HG03108 (cell line): ENCODE measurements at regions not wholly inside any gene's neighbourhood (a gene's known extent, or its start where the extent isn't known, plus 50 kb on each side); places are given as distances from the start of the nearest gene placed in this dataset.
"Not testable (repeated sequence)": the region's sequence is repeated elsewhere in the genome, so short reads cannot be mapped to it uniquely, and the experiment has no call there.

Experiments
- ATAC-seq: cut with Tn5 transposase; IDR thresholded peaks from one replicate; pipeline ENCODE4 v1.9.1; 2021; ENCODE audit warnings: moderate library complexity; ENCODE audit not compliant: unreplicated experiment

DNA sequence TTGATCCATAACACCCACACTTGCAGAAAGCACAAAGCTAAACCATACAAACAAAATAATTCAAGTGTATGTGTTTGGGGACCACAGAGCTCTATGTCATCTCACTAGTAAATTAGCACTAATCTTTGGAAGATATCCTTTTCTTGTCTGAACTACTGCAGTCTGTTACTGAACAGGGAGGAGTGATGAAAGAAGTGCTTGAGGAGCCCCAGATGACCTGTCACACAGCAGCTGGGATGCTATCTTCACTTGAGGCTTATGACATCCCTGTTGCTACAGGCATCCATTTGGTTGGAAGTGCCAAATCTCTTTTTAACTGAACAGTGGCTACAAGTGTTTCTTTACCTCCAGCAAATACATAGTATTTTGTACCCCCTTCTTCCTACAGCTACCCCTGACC, 386.3 kb upstream of the CHAC2 start:
- ATAC-seq, result no peak

DNA sequence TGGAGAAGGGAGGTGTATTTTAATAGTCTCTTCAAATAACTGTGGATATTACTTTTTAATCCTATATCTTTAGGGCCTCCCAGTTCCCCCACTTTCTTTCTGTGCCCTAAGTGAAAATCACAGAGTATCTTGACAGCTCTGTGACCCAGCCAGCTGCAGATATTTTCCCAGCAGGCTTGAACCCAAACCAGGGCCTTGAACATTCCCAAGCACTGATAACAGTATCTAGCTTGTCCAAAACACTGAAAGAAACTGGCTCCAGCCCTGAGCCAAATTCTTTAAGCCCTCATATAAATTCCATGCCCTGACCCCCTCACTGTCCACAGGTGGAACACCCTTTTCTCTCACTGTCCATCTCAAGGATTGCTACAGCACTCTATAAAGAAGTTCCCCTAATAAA, 388.1 kb upstream of the CHAC2 start:
- ATAC-seq, result no peak

DNA sequence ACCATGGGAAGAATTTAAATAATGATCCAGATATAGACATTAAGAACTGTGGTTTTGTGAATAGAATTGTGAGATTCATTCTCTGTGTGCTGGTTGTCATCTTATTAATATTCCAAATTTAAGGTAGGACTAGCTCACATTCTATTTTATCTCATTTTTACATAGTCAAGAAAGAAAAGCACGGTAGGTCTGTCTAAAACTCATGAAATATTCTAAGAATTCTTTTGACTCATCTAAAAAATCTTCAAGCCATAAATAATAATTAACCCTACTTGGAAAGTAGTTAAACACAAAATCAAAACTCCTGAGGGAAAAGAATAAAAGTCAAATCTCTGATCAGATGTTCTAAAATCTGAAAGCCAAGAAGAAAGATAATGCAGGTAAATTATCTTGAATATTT, 388.8 kb upstream of the CHAC2 start:
- no peak for ATAC-seq

DNA sequence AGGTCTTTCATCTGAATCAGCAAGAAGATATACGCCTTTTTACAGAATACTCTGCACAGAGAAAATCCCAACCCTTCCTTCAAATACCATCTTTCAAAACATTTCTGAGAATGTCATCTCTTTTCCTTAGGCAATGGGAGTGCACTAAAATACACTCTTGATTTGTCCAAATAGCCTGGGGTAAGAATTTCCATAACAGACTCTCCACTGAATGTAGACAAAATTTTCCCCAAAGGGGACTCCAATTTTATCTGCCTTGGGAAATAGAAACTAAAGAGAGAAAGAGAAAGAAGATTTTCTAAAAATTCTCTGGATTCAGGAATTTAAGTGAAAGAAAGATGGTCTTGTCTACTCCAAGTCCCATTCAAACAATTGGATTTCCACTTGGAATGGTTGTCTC, 394.5 kb upstream of the CHAC2 start:
- ATAC-seq, result no peak

DNA sequence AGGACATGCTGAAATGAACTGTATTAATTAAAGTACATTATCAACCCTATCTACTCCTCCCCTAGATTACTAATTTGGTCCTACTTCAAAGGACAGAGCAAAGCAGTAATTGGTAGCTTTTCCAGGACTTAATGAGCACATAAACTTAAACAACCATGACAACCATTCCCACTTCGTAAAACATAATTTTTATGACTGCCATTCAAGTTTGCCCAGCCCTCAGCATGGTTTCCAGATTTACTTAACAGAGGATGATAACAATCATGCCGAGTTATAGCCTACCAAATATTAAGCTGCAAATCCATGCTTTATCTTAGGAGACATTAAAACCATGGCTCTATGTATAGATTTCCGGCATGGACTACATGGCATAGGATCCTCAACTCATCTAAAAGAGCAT, 401.1 kb upstream of the CHAC2 start:
- no peak for ATAC-seq

DNA sequence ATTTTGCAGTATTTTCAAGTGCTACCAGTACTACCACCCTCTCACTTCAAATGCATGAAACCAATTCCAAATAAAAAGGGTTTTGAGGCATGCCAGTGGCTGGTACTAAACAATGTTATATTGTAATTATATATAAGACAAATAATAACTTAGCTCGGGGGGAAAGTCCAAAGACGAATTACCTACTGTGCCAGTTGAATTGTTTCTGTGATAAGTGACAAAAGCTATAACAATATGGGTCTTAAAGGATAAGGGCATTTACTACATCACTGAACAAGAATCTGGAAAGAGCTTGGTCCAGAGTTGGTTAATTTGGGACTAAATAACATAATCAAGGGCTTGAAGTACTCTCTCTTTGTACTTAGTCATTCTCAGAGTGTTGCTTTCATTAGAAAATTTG, 404.7 kb upstream of the CHAC2 start:
- ATAC-seq, result no peak

DNA sequence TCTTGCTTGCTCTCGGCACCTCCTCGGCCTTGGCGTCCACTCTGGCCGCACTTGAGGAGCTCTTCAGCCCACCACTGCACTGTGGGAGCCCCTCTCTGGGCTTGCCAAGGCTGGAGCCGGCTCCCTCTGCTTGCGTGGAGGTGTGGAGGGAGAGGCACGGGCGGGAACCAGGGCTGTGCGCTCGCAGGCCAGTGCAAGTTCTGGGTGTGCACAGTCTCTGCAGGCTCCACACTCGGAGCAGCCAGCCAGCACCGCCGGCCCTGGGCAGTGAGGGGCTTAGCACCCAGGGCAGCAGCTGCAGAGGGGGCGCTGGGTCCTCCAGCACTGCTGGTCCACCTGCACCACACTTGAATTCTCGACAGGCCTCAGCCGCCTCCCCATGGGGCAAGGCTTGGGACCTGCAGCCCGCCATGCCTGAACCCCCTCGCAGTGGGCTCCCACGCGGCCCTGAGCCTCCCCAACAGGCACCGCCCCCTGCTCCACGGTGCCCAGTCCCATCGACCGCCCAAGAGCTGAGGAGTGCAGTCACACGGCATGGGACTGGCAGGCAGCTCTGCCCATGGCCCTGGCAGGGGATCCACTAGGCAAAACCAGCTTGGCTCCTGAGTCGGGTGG, 411.2 kb upstream of the CHAC2 start:
- ATAC-seq, result no peak

DNA sequence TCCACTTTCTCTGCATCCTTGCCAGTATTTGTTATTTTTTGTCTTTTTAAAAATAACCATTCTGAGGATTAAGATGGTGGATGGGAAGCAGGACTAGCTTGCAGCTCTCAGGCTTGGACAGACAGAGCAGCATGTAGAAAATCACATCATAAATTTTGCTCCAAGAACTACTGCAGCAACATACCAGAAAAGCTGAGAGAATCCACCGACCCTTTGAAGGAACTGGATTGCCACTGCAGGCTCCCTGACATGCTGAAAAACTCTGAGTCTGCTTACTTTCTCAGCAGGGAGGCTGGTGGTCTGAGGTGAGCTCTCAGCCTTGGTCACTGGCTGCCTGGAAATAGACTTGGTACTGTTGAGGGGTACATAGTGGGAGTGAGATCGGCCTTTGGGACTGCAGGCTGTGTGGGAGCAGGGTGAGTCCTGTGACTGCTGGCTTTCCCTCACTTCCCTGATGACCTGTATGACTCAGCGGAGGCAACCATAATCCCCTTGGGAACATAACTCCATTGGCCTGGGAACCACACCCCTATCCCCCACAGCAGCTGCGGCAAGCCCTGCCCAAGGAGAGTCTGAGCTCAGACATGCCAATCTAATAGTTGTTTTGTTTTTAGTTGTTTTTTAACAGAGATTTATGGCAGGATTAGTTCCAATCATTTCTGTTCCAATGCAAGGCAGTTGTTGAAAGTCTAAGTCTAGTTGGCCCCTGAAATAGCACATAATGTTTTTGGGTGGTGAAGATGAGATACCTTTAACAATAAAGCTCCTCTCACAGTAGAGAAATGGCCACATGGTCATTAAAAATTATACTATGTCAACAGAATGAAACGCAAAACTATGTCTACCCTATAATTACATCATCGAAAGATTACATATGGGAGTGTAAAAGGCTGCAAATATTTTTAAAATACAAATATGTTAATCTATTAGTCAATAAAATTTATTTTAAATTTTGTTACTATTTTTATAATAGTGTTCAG, 414.2 kb upstream of the CHAC2 start:
- ATAC-seq, result no peak

DNA sequence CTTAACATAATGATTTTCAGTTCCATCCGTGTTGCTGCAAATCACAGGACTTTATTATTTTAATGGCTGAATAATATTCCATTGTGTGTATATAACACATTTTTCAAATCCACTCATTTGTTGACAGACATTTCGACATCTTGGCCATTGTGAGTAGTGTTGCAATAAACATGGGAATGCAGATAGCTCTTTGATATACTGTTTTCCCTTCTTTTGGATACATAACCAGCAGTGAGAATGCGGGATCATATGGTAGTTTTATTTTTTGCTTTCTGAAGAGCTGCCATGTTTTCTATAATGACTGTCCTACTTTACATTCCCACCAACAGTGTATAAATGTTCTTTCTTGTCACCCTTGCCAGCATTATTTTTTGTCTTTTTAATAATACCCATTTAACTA, 420.3 kb upstream of the CHAC2 start:
- ATAC-seq, result no peak

DNA sequence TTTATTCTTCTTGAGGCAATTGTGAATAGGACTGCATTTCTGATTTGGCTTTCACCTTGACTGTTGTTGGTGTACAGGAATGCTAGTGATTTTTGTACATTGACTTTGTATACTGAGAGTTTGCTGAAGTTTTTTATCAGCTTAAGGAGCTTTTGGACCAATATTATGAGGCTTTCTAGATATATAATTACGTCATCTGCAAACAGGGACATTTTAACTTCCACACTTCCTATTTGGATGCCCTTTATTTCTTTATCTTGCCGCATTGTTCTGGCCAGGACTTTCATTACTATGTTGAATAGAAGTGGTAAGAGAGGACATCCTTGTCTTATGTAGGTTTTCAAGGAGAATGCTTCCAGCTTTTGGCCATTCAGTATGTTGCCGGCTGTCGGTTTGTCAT, 425.4 kb upstream of the CHAC2 start:
- ATAC-seq, result no peak

DNA sequence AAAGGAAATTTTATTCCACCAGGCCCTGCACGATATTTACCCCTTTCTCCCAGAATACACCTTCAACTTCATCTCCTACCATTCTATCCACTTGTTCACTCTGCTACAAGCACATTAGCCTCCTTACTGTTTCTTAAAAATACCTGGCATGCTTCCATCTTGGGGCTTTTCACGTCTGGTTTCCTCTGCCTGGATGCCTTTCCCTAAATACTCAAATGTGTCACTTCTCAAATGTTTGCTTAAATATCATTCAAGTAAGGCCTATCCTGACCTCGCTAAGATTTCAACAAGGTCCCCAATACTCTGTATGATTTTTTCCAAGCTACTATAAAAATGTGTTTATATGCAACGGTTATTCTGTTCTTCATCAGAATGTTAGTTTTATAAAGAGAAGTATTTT, 433.0 kb upstream of the CHAC2 start:
- no peak for ATAC-seq

DNA sequence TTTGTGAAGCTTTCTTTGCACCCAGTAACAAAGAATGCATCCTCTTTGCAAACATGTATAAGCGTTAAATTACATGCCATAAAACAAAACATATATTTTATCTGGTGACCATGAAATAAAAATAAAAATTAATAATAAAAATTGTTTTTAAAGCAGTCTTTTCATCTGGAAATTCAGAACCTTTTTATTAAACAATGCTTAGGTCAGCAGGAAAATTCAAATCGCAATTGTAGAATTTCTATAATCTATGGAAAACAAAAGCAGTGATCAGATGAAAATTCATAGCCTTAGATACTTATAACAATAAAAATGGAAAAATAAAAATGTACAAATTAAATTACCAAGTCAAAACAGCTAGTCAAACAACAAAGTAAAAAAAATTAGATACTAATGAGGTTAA, 435.9 kb upstream of the CHAC2 start:
- no peak for ATAC-seq

DNA sequence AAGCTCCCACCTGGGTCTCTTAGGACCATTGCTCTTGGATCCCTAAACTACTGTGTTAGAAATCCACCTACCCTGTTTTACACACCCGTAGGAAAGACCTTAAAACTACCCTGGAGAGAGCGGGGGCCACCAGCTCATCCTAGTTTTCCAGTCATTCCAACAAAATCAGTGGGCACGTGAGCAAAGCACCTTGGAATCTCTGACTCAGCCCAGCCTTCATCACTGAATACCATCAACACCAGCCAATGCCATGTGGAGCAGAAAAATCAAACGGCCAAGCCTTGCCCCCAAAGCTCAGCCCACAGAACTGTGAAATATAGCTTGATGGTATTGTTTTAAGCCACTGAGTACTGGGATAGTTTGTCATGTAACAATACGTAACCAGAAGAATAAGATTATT, 449.7 kb upstream of the CHAC2 start:
- no peak for ATAC-seq

DNA sequence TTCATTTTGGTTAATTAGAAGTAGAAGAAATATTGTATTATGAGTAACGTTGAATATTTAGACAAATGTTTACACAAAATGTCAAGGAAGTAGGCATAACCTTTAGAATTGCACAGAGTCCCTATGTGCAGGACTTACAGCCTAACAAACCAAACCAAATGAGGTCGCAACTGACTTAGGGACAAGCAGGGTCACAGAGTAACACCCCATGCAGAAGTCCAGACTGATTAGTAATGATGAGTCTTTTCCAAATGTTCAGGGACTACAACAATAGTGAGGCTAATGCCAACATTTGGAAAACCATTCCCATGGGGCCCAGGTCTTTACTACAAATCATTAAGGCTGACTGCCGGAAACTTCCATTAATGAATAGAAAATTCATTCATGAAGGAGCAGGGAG, 452.5 kb upstream of the CHAC2 start:
- no peak for ATAC-seq

DNA sequence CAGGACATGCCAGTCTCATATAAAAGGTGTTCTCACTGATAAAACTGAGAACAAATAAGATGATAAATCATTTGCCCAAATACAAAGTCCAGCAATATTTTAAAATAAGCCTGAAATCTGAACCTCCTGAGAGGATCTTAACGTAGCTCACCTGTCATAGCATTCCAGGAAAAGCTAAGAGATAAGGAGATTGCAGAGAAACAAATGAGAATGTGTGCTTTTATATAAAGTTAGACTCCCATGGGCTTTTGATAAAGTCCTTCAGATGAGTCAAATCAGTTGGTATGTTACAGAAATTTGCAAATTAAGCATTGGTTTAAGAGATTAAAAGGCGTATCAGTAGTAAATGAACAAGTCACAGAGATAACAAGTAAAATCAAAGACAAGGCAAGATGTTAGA, 452.9 kb upstream of the CHAC2 start:
- no peak for ATAC-seq

DNA sequence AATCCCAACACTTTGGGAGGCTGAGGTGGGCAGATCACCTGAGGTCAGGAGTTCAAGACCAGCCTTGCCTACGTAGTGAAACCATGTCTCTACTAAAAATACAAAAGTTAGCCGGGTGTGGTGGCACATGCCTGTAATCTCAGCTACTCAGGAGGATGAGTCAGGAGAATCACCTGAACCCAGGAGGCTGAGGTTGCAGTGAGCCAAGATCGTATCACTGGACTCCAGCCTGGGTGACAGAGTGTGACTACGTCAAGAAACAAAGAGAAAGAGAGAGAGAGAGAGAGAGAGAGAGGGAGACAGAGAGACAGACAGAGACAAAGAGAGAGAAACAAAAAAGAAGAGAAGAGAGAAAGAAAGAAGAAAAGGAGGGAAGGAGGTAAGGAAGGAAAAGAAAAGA, 454.0 kb upstream of the CHAC2 start:
- not testable (repeated sequence) for ATAC-seq

DNA sequence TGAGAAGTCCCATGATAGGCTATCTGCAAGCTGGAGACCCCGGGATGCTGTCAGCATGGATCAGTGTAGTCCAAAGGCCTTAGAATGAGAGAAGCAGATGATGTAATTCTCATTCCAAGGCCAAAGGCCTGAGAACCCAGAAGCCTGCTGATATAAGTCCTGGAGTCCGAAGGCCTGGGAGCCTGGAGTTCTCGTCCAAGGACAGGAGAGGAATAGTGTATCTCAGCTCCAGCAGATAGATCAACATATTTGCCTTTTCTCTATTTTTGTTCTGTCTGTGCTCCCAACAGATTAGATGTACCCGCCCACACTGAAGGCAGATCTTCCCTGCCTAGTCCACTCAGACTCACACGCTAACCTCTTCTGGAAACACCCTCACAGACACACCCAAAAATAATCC, 454.9 kb upstream of the CHAC2 start:
- ATAC-seq, result no peak

DNA sequence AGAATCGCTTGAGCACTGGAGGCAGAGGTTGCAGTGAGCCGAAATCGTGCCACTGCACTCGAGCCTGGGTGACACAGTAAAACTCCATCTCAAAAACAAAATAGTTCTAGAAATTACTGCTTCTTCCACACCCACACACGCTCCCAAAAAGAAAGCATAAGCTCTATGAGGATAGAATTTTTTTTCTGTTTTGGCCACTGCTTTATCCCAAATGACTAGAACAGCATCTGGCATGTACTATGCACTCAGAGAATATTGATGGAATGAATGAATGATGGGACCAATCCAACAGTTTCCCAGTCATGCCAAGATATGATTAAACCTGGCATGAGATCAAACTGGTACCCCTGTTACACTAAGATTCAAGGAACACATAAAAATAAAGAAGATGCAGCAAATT, 455.4 kb upstream of the CHAC2 start:
- ATAC-seq, result no peak

DNA sequence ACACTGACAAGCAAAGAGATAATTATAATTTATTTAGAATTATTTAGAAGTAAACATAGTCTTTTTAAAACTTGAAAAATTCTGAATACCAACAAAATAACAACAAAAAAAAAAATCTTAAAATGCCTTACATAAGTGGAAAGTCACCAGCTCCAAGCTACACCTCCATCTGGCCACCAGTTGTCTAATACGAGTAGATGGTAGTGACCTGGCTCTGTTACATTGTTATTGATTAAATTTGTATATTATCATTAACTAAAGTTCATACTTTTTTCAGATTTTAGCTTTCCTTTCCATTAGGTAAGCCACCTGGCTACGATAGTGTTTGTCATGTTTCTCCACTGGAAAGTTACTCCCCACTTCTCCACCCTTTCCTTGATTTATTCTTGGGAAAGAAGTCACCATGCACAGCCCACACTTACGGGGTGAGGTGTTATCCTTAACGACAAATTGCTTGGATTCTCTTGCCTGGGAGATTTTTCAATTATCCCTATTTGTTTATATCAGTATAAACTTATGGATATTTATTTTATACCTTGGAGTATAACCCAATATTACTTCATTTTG, 464.5 kb upstream of the CHAC2 start:
- ATAC-seq, result no peak

DNA sequence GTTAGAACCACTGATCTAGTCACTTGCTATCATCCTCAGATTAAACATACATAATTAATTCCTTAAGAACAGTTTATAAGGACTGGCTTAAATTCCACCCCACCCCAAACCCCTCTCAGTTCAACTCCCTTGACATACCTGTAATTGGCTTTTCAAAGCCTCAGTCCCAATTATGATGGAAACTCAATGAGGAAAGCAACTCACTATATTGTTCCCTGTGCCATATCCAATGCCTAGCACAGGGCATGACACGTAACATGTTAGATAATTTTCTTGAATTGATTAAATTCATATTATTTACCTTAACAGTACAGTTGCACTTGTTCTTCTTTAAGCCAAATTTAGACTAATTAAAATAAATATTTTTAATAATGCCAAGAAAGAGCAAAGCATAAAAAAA, 465.1 kb upstream of the CHAC2 start:
- no peak for ATAC-seq

DNA sequence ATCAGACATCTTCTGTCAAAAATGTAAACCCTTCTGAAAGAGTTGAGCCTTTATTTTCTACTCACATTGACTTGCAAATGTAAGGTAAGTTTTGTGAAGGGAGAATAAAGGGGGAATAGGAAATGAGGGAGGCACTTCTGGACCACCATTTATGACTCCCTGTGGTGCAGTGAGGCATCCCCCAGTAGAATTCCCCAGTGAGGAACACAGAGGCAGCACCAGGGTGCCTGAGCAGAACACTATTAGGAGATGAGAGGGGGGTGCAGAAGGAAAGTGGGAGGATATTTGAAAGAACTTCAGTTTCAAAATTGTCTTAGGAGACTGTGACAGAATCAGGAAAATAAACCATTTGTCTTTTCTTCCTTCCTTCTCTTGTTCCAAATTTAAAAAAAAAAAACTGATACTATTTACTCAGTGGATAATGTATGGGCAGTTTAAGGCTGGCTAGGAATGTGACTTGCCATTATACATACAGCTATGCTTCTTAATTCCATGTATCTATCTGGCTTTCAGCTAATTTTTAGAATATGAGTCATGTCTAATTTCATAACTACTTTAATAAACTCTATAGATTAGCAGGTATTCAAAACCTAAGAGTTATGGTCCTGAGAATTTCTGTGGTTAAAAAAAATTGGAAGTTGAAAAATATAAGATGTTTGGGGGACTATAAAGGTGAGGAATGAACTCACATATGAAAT, 478.1 kb upstream of the CHAC2 start:
- ATAC-seq, result no peak

DNA sequence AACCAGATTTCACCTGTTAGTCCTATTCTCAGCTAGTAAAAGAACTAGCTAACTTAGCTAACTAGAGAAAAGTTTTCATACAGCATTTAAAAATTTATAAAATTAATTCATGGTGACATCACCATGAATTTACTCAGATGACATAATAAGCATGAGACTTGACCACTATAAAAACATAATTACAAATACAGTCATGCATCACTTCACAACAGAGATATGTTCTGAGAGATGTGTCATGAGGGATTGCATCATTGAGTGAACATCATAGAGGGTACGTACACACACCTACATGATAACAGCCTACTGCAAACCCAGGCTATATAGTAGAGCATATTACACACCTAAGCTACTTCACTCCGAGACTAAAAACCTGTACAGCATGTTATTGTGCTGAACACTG, 481.3 kb upstream of the CHAC2 start:
- ATAC-seq, result no peak
